GM23338 (cell line): ENCODE measurements at regions not wholly inside any gene's neighbourhood (a gene's known extent, or its start where the extent isn't known, plus 50 kb on each side); places are given as distances from the start of the nearest gene placed in this dataset.

Experiments used
- ATAC-seq: fragments of 200-7000 bp; cut with Tn5 transposase; 3 replicates; pipeline ENCODE4 v1.9.1; 2020
- DNase-seq: peaks from one replicate; pipeline ENCODE4 v3.0.0-alpha.2; 2015; ENCODE audit warnings: low spot score
- H2AFZ ChIP-seq: fragments of 200-600 bp; sonication (generic); 2 replicates; pipeline ENCODE4 v1.8.0; 2016; ENCODE audit warnings: antibody characterized with exemption, mild to moderate bottlenecking, moderate library complexity
- H3F3A ChIP-seq: fragments of 200-600 bp; sonication (generic); replicated peaks from 2 replicates; pipeline ENCODE4 v1.8.0; 2017; ENCODE audit warnings: antibody characterized with exemption, mixed run types, low read depth
- H3K27ac ChIP-seq: fragments of 200-600 bp; sonication (generic); 2 replicates; pipeline ENCODE4 v1.6.1; 2016; ENCODE audit warnings: low read depth
- H3K27me3 ChIP-seq: fragments of 200-600 bp; sonication (generic); 2 replicates; pipeline ENCODE4 v1.8.0; 2016; ENCODE audit warnings: mild to moderate bottlenecking, mixed run types, moderate library complexity; ENCODE audit not compliant: insufficient read depth
- H3K36me3 ChIP-seq: fragments of 200-600 bp; sonication (generic); 2 replicates; pipeline ENCODE4 v1.8.0; 2016; ENCODE audit warnings: mild to moderate bottlenecking; ENCODE audit not compliant: insufficient read depth
- H3K4me1 ChIP-seq: fragments of 200-600 bp; sonication (generic); 2 replicates; pipeline ENCODE4 v1.8.0; 2016; ENCODE audit warnings: mild to moderate bottlenecking, moderate library complexity; ENCODE audit not compliant: insufficient read depth
- H3K4me2 ChIP-seq: fragments of 200-600 bp; sonication (generic); 2 replicates; pipeline ENCODE4 v1.7.1; 2017; ENCODE audit warnings: mixed run types
- H3K4me3 ChIP-seq: fragments of 200-600 bp; sonication (generic); 2 replicates; pipeline ENCODE4 v1.6.1; 2016; ENCODE audit warnings: mixed run types
- H3K79me2 ChIP-seq: fragments of 200-600 bp; sonication (generic); replicated peaks from 2 replicates; pipeline ENCODE4 v1.8.0; 2017; ENCODE audit warnings: mild to moderate bottlenecking; ENCODE audit not compliant: insufficient read depth
- H3K9me2 ChIP-seq: fragments of 200-600 bp; sonication (generic); 2 replicates; pipeline ENCODE4 v1.8.0; 2017; ENCODE audit not compliant: insufficient read depth
- H4K20me1 ChIP-seq: fragments of 200-600 bp; sonication (generic); replicated peaks from 2 replicates; pipeline ENCODE4 v1.8.0; 2017; ENCODE audit warnings: mild to moderate bottlenecking; ENCODE audit not compliant: insufficient read depth
- H3K27ac Mint-ChIP-seq: 2 replicates; pipeline ENCODE4 v1.8.0; 2020; ENCODE audit warnings: inconsistent platforms, mild to moderate bottlenecking, moderate library complexity, mixed read lengths
- H3K27me3 Mint-ChIP-seq: 3 replicates; pipeline ENCODE4 v1.8.0; 2022; ENCODE audit warnings: low read depth, mild to moderate bottlenecking, moderate library complexity, mixed read lengths, inconsistent platforms; ENCODE audit not compliant: insufficient read depth, poor library complexity
- H3K36me3 Mint-ChIP-seq: 3 replicates; pipeline ENCODE4 v1.8.0; 2021; ENCODE audit warnings: low read depth, mild to moderate bottlenecking, inconsistent platforms, moderate library complexity, mixed read lengths
- H3K4me1 Mint-ChIP-seq: 3 replicates; pipeline ENCODE4 v1.8.0; 2020; ENCODE audit warnings: mild to moderate bottlenecking, inconsistent platforms, mixed read lengths
- H3K4me3 Mint-ChIP-seq: 3 replicates; pipeline ENCODE4 v1.8.0; 2021; ENCODE audit warnings: moderate library complexity, mild to moderate bottlenecking, inconsistent platforms, mixed read lengths
- H3K9me3 Mint-ChIP-seq: 3 replicates; pipeline ENCODE4 v1.8.0; 2020; ENCODE audit warnings: moderate library complexity, mild to moderate bottlenecking, inconsistent platforms, mixed read lengths
- ETS1 ChIP-seq: IDR thresholded peaks from 2 replicates; pipeline ENCODE4 v1.6.1; 2016; ENCODE audit warnings: antibody characterized with exemption
- JUNB ChIP-seq: IDR thresholded peaks from one replicate; pipeline ENCODE4 v1.6.1; 2016; ENCODE audit warnings: antibody characterized with exemption; ENCODE audit not compliant: unreplicated experiment
- NANOG ChIP-seq: IDR thresholded peaks from 2 replicates; pipeline ENCODE4 v1.6.1; 2016; ENCODE audit warnings: antibody characterized with exemption, borderline replicate concordance
- POLR2AphosphoS5 ChIP-seq: IDR thresholded peaks from 2 replicates; pipeline ENCODE4 v1.6.1; 2016; ENCODE audit warnings: antibody characterized with exemption, low read depth
- REST ChIP-seq: IDR thresholded peaks from one replicate; pipeline ENCODE4 v1.6.1; 2018; ENCODE audit warnings: antibody characterized with exemption; ENCODE audit not compliant: unreplicated experiment
- ZNF114 ChIP-seq: fragments of 250-450 bp; sonication (Bioruptor Pico); IDR thresholded peaks from 2 replicates; pipeline ENCODE4 v1.5.0; 2020; ENCODE audit warnings: mild to moderate bottlenecking, moderate library complexity
- ZNF331 ChIP-seq: fragments of 250-450 bp; sonication (Bioruptor Pico); IDR thresholded peaks from 2 replicates; pipeline ENCODE4 v1.5.0; 2020; ENCODE audit warnings: low read depth, mild to moderate bottlenecking, moderate library complexity

GRCh38 chr10:120768227-120768626 is 82.9 kb upstream of the WDR11 start:
- H3F3A ChIP-seq = no peaks in the 10 kb centered on the region
- no peak for DNase-seq
- no peaks in the 10 kb centered on the region for H3K9me3 Mint-ChIP-seq
- H3K27ac ChIP-seq = no peak overlapping the region
- 0 out of 2 replicates have a peak overlapping the region, but pooled peaks have one; percentile 32 for H2AFZ ChIP-seq
- H3K79me2 ChIP-seq = no peaks in the 10 kb centered on the region
- no peak for ATAC-seq
- H3K4me2 ChIP-seq = no peak overlapping the region
- no peak overlapping the region for H3K4me3 Mint-ChIP-seq
- TF ChIP-seq REST (no peak), ZNF331 (CRISPR knock-in tag) (no peak), JUNB (no peak), POLR2AphosphoS5 (no peak)
- H3K4me3 ChIP-seq = no peak overlapping the region
- no peaks in the 10 kb centered on the region for H4K20me1 ChIP-seq
- peaks cover 15% of the 10 kb centered on the region for H3K4me1 ChIP-seq
- no peak overlapping the region for H3K27ac Mint-ChIP-seq
- H3K4me1 Mint-ChIP-seq = peaks cover 24% of the 10 kb centered on the region
- no peaks in the 10 kb centered on the region for H3K36me3 ChIP-seq
- H3K36me3 Mint-ChIP-seq = no peaks in the 10 kb centered on the region
- peaks cover 2% of the 10 kb centered on the region for H3K27me3 Mint-ChIP-seq
- peaks cover 18% of the 10 kb centered on the region; the same call in 1 of the 2 replicates for H3K9me2 ChIP-seq
- no peaks in the 10 kb centered on the region for H3K27me3 ChIP-seq

- H3K4me1 Mint-ChIP-seq = peaks cover 13% of the 10 kb centered on the region
- Histone ChIP-seq H2AFZ (no peak overlapping the region), H3F3A (no peaks in the 10 kb centered on the region), H3K9me2 (peaks cover 16% of the 10 kb centered on the region; the same call in 1 of the 2 replicates), H3K4me3 (no peak overlapping the region), H4K20me1 (no peaks in the 10 kb centered on the region), H3K4me1 (peaks cover 8% of the 10 kb centered on the region), H3K27me3 (no peaks in the 10 kb centered on the region), H3K27ac (no peak overlapping the region), H3K4me2 (no peak overlapping the region), H3K36me3 (no peaks in the 10 kb centered on the region), H3K79me2 (no peaks in the 10 kb centered on the region)
- no peaks in the 10 kb centered on the region for H3K36me3 Mint-ChIP-seq
- no peaks in the 10 kb centered on the region for H3K9me3 Mint-ChIP-seq
- H3K27me3 Mint-ChIP-seq = peaks cover 2% of the 10 kb centered on the region
- TF ChIP-seq REST = no peak
- TF ChIP-seq ZNF114 (CRISPR knock-in tag) = no peak
- no peak for TF ChIP-seq ETS1
- TF ChIP-seq NANOG = no peak
- DNase-seq = no peak
- H3K4me3 Mint-ChIP-seq = no peak overlapping the region
- H3K27ac Mint-ChIP-seq = no peak overlapping the region
- no peak for ATAC-seq
Observed at GRCh38 chr10:120770496-120770895, 80.7 kb upstream of the WDR11 start.
